ENCODE measurements at regions not wholly inside any gene's neighbourhood (a gene's known extent, or its start where the extent isn't known, plus 50 kb on each side); places are given as distances from the start of the nearest gene placed in this dataset.

DNA sequence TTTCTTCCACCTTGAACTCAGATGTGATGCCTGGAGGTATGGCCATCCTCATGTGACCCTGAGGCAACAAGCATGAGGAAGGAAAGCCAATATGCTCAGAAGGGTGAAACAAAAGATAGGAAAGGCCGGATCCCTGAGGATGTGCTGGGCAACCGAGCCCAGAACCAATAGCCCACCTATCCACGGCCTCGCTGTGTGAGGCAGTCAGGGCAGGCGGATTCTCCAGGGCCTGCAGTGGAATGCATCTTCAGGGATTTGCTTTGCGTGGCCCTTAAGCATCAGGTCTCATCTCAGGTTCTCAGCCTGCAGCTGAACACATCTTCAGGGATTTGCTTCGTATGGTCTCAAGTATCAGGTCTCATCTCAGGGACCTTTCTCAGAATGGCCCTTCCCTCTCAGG is 139.8 kb downstream of the ANKRD60 start:
- intact Hi-C loops (cut with DNase I) = no loop called here
- WGBS = 100% methylated on average over 6 of the region's 7 CpGs
- DNase-seq (ENCODE audit: extremely low spot score) = no peak
- TF ChIP-seq POLR2A (IDR thresholded peaks at IDR 0.05; ENCODE audit: low read depth) = no peak
- TF ChIP-seq, protein P1, sequence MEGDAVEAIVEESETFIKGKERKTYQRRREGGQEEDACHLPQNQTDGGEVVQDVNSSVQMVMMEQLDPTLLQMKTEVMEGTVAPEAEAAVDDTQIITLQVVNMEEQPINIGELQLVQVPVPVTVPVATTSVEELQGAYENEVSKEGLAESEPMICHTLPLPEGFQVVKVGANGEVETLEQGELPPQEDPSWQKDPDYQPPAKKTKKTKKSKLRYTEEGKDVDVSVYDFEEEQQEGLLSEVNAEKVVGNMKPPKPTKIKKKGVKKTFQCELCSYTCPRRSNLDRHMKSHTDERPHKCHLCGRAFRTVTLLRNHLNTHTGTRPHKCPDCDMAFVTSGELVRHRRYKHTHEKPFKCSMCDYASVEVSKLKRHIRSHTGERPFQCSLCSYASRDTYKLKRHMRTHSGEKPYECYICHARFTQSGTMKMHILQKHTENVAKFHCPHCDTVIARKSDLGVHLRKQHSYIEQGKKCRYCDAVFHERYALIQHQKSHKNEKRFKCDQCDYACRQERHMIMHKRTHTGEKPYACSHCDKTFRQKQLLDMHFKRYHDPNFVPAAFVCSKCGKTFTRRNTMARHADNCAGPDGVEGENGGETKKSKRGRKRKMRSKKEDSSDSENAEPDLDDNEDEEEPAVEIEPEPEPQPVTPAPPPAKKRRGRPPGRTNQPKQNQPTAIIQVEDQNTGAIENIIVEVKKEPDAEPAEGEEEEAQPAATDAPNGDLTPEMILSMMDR (IDR thresholded peaks at IDR 0.05) = no peak
- TF ChIP-seq POLR2AphosphoS5 (IDR thresholded peaks at IDR 0.05) = no peak
- TF ChIP-seq EP300 (IDR thresholded peaks at IDR 0.05) = no peak
- Histone ChIP-seq H3K4me1 (peaks cover 0 to 19% (median 6%) of the 10 kb centered on the region in 4 donors), H3K27ac (replicated peaks in 1 of 4) (no peak overlapping the region), H3K36me3 (no peaks in the 10 kb centered on the region), H3K4me3 (no peak overlapping the region), H3K27me3 (no peaks in the 10 kb centered on the region), H3K9me3 (no peaks in the 10 kb centered on the region)

DNA sequence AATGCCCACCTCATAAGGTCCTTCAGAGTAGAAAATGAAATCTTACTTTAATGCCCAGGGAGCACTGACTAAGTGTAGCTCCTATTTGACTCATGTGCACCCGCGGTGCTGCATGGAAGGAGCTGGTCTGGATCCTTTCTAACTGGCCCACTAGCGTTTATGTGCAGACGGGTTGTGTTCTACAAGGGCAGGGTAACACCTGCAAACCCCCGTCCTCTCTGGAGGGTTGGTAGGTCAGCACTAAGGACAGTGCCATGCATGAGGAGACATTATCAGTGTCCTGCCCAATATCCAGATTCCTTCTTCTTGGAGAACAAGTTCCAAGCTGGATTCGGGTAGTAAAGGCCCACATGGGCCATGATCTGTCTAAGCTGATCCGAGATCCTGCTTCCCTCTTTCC is 140.3 kb downstream of the ANKRD60 start:
- TF ChIP-seq POLR2A (IDR thresholded peaks at IDR 0.05; ENCODE audit: low read depth) = no peak
- Histone ChIP-seq H3K9me3 (no peaks in the 10 kb centered on the region), H3K4me1 (peaks cover 0 to 19% (median 6%) of the 10 kb centered on the region in 4 donors), H3K4me3 (no peak overlapping the region), H3K36me3 (no peaks in the 10 kb centered on the region), H3K27me3 (no peaks in the 10 kb centered on the region), H3K27ac (replicated peaks in 1 of 4) (no peak overlapping the region)
- DNase-seq (ENCODE audit: extremely low spot score) = no peak
- intact Hi-C loops (cut with DNase I) = no loop called here
- WGBS = 89% methylated on average over 5 of the region's 7 CpGs

DNA sequence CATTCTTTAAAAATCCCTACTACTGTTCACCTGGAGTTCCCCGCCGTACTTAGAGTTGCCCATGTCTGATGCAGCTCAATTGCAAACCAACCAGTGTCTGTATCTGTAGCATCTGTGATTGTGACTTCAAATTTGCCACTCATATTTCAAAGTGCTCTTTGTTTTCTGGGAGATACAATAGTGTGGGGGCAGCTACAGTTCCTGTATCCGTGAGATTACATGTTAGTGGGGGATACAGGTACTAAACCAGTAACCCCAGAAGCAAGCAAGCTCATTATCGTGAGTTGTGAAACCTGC is 140.9 kb downstream of the ANKRD60 start:
- intact Hi-C loops (cut with DNase I) = loop anchor here (2.0 kb wide), 1 partner anchor 433 kb away; no protein-coding TSS in a partner anchor
- TF ChIP-seq, protein P1 (IDR thresholded peaks at IDR 0.05) = no peak
- TF ChIP-seq POLR2AphosphoS5 (IDR thresholded peaks at IDR 0.05) = no peak
- TF ChIP-seq POLR2A (IDR thresholded peaks at IDR 0.05; ENCODE audit: low read depth) = no peak
- no peak for TF ChIP-seq EP300 (IDR thresholded peaks at IDR 0.05)
- DNase-seq (ENCODE audit: extremely low spot score) = no peak
- Histone ChIP-seq H3K27me3 (no peaks in the 10 kb centered on the region), H3K36me3 (no peaks in the 10 kb centered on the region), H3K4me3 (no peak overlapping the region), H3K27ac (replicated peaks in 1 of 4) (no peak overlapping the region), H3K9me3 (no peaks in the 10 kb centered on the region), H3K4me1 (peaks cover 0 to 14% (median 5%) of the 10 kb centered on the region in 4 donors)
- WGBS = 88% methylated on average over 4 of the region's 4 CpGs

DNA sequence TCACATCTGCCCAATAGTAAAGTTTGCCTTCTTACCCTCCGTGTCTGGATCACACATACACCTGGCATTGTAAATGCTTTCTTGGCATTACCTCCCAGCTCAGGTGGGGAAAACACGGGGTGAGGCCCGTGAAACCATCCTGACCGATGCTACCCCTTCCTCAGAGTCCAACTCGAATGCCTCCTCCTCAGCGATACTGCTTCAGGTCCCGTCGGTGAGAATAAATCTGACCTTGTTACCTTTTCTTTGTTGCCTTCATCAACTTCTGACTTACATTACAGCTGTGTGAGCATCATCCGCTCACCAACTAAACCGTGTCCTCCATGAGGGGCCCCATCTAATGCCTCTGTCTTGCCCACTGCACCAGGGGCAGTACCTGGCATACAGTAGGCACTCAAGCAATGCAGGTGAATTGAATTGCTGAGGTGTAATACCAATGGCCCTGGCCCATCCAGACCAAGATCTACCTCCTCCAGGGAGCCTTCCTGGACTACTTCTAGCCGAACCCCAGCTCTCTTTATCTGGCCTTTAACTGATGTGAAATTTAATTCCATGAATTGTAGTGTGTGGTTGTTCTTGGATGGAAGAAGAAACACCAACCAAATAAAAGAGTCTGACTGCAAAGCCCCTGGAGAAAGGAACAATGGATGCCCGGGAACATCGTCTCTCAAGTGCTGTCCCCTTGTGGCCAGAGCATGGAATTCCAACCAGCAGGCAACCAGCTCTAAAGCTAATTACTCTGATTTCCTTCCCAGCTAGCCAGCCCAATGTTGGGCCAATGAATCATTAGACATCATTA is 141.5 kb downstream of the ANKRD60 start:
- no peak overlapping the region for H3K4me3 ChIP-seq
- intact Hi-C loops (cut with DNase I) = loop anchor here (2.0 kb wide), 1 partner anchor 432 kb away; no protein-coding TSS in a partner anchor
- peaks cover 0 to 9% (median 2%) of the 10 kb centered on the region in 4 donors for H3K4me1 ChIP-seq
- TF ChIP-seq, protein P1 (IDR thresholded peaks at IDR 0.05) = peak; percentile 77 to 89 (median 77)
- TF ChIP-seq POLR2A (IDR thresholded peaks at IDR 0.05; ENCODE audit: low read depth) (no peak), EP300 (IDR thresholded peaks at IDR 0.05) (no peak)
- no peaks in the 10 kb centered on the region for H3K36me3 ChIP-seq
- H3K27ac ChIP-seq (replicated peaks in 1 of 4) = no peak overlapping the region
- 79% methylated on average over 13 of the region's 13 CpGs for WGBS
- no peaks in the 10 kb centered on the region for H3K27me3 ChIP-seq
- no peaks in the 10 kb centered on the region for H3K9me3 ChIP-seq
- no peak for DNase-seq (ENCODE audit: extremely low spot score)

DNA sequence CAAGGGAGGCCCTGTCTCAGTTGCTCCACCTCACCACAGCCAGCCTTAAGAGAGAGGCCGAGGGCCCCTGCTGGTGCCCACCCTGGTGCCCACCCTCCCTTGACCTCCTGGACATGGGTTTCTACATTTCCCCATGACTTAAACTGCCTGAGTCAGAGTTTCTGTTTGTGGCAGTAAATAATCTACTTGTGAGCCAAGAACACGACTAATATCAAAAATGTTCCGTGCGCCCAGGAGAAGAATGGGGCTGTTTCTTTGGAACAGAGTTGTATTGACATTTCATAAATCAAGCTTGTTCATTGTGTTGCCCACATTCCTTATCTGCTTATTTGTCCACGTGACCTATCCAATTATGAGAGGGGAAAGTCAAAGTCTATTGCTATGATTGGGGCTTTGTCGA is 143.5 kb downstream of the ANKRD60 start:
- Histone ChIP-seq H3K27me3 (no peaks in the 10 kb centered on the region), H3K4me3 (no peak overlapping the region), H3K9me3 (no peaks in the 10 kb centered on the region), H3K4me1 (peaks cover 0 to 5% (median 0%) of the 10 kb centered on the region in 4 donors), H3K36me3 (no peaks in the 10 kb centered on the region), H3K27ac (replicated peaks in 1 of 4) (peak overlapping the region in 2 of 4 donors; percentile 37 to 55)
- peak; percentile 57 for DNase-seq (ENCODE audit: extremely low spot score)
- WGBS = 90% methylated on average over 5 of the region's 6 CpGs
- TF ChIP-seq POLR2A (IDR thresholded peaks at IDR 0.05; ENCODE audit: low read depth) = no peak
- TF ChIP-seq POLR2AphosphoS5 (IDR thresholded peaks at IDR 0.05) = peak in 1 of 2 donors; percentile 19
- TF ChIP-seq, protein P1 (IDR thresholded peaks at IDR 0.05) = no peak
- no peak for TF ChIP-seq EP300 (IDR thresholded peaks at IDR 0.05)
- intact Hi-C loops (cut with DNase I) = no loop called here
